Activated CD8-positive, alpha-beta memory T cell treated with anti-CD3 and anti-CD28 coated beads for 48 hours (primary cell): ENCODE measurements at regions not wholly inside any gene's neighbourhood (a gene's known extent, or its start where the extent isn't known, plus 50 kb on each side); places are given as distances from the start of the nearest gene placed in this dataset.
A peak's percentile ranks its signal among the peaks of the same experiment; 100 is the strongest.

ENCODE experiments used
- DNase-seq, 3 experiments: peaks; one replicate each; pipeline ENCODE4 v3.0.0-alpha.2; 2020; ENCODE audit warnings: low read depth in 2 of 3, low spot score in 2 of 3

- DNase-seq, result no peak
These were observed 92.9 kb upstream of the SOD1 start for GRCh38 chr21:31566611-31567010.

- no peak for DNase-seq
These were observed 93.4 kb upstream of the SOD1 start for GRCh38 chr21:31566064-31566463.

DNA sequence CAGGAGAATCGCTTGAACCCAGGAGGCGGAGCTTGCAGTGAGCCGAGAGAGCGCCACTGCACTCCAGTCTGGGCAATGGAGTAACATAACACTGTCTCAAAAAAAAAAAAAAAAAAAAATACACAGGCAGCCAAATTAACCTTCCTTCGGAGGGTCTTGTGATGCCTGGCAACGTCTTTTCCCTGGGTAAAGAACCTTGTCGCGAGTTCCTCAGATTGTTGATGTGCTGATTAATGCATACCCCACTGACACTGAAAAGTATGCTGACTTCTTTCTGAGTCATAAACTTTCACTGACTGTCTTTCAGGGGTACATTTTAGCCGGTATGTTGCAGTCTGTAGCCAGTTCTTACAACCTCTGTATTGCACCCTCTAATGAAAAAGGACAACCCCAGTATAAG lies 95.1 kb upstream of the SOD1 start:
- DNase-seq, result no peak

- DNase-seq, result no peak
These were observed 99.0 kb upstream of the SOD1 start for GRCh38 chr21:31560479-31560878.

GRCh38 chr21:31559368-31560119 lies 99.9 kb upstream of the SOD1 start:
- DNase-seq, result peak; percentile 88 to 94 (median 91)

GRCh38 chr21:31558962-31559367 lies 100.5 kb upstream of the SOD1 start:
- peak; percentile 75 to 89 (median 86) for DNase-seq

DNA sequence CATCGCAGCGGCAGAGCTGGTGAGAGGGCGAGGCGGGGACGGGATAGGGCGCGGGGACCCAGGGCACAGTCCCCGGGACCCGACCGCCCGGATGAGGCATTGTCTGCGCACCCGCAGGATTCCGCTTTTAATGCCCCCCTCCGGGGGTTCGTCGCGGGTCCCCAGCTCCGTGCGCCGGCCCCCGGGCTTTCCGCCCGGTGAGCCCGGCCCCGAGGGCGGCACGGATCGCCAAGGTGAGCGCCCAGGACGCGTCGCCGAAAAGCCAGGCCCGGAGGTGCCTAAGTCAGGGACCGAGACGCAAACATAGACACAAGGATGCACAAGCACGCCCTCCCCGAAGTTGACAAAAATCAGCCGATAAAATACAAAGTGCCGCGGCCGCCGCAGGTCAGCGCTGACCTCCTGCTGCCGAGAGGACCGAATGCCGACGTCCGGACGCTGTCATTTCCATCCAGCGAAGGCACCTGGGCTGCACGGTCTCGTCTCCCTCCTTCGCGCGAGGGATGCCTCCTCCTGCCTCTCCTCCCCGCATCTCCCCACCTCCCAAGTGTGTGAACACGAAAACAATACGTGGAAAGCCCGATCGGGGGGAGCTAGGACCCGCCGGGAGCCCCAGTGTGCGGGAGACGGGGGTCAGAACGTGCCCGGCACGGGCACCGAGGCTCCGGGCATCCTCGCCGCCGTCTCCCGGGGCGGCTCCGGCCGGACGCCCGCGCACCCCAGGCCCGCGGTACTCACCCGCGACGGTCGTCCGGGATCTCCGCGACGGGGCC lies 101.1 kb upstream of the SOD1 start:
- peak in 1 of 3 experiments; percentile 31 for DNase-seq

DNA sequence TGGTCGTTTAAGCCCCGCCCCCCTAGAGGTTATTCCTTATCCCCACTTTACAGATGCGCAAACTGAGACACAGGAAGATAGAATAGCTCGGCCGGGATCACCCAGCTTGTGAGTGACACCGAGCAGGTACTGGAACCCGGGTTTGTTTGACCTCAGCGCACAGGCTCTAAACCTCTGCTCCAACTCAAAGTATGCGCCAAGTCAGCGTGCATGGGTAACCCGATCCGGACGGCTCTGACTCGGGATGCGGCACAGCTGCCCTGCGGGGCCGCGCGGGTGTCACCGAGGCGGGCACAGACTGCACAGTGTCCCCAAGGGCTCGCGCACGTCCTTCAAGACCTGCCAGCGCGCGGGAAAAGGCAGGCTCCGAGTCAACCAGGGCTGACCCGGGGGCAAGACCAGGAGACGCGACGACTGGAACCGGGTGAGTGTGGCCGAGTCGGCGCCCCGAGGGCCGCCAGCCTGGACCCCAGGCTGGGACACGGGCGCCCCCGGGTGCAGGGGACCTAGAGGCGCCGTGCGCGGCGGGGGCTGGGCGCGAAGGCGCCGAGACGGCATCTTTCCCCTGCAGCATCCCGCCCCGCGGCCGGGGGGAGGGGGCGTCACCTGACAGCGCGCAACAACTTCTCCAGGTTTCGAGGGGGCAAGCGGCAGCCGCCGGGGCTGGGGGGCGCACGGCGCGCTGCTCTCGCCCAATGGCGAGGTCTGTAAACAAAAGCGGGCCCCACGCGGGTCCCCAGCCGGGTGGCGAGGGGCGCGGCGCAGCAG lies 101.9 kb upstream of the SOD1 start:
- peak in 1 of 3 experiments; percentile 12 for DNase-seq

DNA sequence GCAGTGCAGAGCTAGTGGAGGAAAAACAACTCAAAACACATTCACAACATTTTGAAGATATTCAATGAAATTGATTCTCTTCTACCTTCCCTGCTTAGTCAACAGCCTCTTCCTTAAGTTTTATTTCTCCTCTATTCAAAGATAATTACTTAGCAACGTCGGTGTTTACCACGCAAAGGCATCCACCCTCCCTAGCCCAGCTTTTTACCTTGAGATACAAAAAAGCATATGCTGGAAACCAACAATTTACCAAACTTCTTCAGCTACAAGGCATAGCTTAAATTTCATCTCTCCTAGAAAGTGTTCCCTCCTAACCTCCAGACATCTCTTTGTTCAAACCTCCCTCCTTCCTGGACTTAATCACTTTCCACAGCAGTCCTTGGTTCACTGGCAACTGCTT lies 102.8 kb upstream of the SOD1 start:
- no peak for DNase-seq

DNA sequence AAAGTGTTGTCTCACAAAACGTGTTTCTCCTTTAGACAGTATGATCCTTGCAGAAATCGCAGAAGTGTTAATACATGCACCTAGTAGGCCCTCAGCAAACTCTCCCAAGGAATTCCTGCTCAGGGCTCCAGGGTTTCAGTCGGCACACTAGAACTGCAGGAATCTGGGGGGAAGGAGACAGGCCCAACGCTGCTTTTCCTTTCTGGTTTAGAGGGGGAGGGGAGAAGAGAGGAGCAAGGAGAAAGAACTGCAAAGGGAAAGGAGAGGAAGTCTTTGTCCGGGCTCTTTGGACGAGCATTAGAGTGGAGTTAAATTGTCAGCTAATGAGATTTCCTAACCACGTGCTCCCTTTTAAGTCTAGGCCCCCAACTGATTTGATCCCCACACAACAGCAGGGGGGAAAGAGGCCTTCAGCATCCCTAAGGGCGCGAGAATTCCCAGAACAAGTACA lies 103.7 kb upstream of the SOD1 start:
- DNase-seq, result no peak

DNA sequence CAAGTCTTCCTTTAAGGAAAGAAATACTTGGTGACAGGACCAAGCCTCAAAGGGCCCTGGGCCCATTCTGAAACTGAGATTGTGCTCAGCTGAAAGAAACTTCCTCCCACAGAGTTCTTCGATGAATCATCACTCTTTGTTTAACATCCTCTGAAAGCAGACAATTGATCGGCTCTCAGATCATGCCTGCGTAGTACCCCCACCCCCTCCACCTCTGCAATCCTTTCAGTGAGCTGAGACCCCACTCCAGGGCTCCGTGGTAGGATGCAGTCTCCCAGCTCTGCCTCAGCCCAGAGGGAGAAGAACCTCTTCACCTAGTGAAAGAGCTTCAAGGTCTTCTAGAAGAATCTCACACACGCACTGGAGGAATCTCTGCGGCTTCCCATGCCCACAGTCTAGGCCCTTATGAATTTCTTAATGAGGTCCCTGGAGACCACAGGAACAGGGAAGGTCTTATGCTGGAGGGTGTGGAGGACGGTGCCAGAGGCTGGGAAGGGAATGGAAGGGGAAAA lies 104.9 kb upstream of the SOD1 start:
- DNase-seq, result no peak

DNA sequence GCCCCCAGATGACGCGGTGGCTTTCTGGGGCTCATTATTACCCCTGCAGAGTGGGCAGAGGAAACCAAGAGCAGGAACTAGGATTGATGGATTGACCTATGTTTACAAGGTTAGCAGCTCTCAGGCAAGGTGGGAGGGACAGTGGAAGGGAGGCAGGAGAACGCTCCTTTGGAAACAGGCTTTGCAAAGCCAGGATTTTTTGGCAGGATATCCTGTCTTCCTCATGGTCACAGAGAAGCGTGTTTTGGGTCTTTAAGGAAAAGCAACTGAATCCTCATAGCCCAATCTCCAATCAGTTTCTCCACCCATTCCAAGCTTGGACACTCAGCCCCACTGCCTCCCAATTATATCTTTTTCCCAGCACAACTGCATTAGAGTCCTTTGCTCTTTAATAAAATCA lies 105.6 kb upstream of the SOD1 start:
- DNase-seq, result no peak

DNA sequence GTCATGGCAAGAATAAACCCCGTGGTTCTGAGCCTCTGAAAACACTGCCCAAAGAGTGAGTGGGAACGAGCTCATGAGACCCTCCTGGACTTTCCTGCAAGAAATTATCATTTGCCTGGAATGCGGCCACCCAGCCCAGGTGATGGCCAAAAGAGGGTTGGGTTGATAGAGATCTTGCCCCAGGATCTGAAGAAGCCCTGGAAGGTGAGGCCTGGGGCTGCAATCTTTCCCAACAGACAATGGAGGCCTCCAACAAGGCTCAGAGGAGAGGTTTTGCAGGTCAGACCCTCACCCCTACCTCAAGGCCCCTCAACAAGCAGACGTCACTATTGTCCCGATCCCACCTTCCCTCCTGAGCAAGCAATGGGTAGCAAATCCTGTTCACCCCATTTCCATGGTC lies 106.0 kb upstream of the SOD1 start:
- DNase-seq, result no peak

- no peak for DNase-seq
These were observed 106.7 kb upstream of the SOD1 start for GRCh38 chr21:31552826-31553225.

DNA sequence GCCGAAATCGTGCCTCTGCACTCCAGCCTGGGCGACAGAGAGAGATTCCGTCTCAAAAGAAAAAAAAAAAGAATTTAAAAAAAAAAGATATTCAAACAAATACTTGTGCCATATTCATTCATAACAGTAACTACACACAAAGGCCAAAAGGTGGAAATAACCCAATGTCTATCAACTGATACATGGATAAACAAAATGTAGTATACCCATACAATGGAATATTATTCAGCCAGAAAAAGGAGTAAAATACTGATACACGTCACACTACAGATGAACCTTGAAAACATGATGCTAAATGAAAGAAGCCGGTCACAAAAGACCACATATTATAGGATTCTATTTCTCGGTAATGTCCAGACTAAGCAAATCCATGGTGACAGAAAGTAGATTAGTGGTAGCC lies 109.4 kb upstream of the SOD1 start:
- DNase-seq, result no peak

- DNase-seq, result no peak
These were observed 110.8 kb upstream of the SOD1 start for GRCh38 chr21:31548688-31549087.

DNA sequence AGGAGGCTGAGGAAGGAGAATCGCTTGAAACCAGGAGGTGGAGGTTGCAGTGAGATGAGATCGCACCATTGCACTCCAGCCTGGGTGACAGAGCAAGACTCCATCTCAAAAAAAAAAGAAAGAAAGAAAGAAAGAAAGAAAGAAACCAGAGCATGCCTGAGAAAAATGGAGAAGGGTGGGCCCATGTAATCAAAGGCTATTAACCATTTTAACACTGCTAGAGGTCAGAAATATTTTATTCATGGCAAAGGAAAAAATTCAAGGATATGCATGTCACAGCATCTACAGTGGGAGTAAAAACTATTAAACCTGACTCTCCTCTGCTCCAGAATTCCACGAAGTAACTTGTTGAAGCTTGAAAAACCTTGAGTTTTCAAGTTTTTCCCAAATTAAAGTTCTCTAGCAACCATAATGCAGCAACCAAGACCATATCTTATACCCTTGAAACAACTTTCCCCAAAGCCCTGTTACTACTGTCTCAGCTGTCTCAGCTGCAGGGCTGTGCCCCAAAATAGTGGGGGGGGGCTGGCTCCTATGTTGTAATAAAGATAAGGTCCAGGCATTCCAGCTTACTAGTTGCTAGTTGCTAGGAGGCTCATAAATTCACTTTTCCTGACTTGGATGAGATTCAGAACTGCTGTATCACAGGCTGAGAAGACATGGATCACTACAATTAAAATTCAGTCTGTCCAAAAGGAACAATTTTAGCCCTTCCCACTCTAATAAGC lies 112.9 kb upstream of the SOD1 start:
- DNase-seq, result no peak

DNA sequence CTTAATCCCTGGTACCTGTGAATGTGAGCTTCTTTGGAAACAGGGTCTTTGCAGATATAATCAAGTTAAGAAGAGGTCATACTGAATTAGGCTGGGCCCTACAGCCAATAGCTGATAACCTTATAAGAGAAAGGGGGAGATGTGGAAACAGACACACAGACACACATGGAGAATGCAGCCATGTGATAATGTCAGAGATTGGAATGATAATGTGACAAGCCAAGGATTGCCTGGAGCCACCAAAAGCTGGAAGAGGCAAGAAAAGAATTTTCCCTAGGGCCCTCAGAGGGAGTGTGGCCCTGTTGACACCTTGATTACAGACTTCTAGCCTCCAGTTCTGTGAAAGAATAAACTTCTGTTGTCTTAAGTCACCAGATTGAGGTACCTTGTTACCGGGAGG lies 114.5 kb upstream of the SOD1 start:
- no peak for DNase-seq

DNA sequence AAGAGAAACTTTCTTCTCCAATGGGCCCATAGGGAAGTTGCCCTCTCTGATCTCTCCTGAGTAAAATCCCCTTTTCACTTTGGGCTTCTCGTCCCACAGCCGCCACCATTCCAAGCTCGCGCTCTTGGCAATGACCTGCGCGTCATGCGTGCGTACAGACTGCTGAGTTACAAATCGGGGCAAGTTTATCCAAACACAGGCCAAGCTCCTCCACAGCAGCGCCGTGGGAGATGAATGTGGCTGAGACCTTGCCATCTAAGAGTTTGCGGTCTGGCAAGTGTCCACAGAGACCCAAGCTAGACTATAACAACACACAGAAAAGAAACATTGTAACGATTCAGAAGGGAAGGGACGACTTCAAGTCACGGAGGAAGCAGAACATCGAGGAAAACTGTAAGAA lies 116.3 kb upstream of the SOD1 start:
- no peak for DNase-seq

- DNase-seq, result no peak
These were observed 120.7 kb upstream of the SOD1 start for GRCh38 chr21:31538816-31539215.
